HG03354 (cell line): ENCODE measurements at regions not wholly inside any gene's neighbourhood (a gene's known extent, or its start where the extent isn't known, plus 50 kb on each side); places are given as distances from the start of the nearest gene placed in this dataset.
"Not testable (repeated sequence)": the region's sequence is repeated elsewhere in the genome, so short reads cannot be mapped to it uniquely, and the experiment has no call there.

Experiments used
- ATAC-seq: cut with Tn5 transposase; IDR thresholded peaks from one replicate; pipeline ENCODE4 v1.9.1; 2021; ENCODE audit warnings: mild to moderate bottlenecking; ENCODE audit not compliant: unreplicated experiment, poor library complexity, severe bottlenecking

- ATAC-seq, result not testable (repeated sequence)
Observed at GRCh38 chr9:62798884-62799850, 1609.3 kb downstream of the SPATA31A7 start.

- ATAC-seq, result peak; percentile 21
Observed at GRCh38 chr9:62799851-62800371, 1610.1 kb downstream of the SPATA31A7 start.

- ATAC-seq, result peak; percentile 25
Observed at GRCh38 chr9:62800451-62801371, 1610.9 kb downstream of the SPATA31A7 start.

- not testable (repeated sequence) for ATAC-seq
Observed at GRCh38 chr9:62801372-62801811, 1611.6 kb downstream of the SPATA31A7 start.

- peak; percentile 99 for ATAC-seq
Observed at GRCh38 chr9:62801961-62802718, 1612.3 kb downstream of the SPATA31A7 start.

GRCh38 chr9:62802719-62803079 lies 1612.9 kb downstream of the SPATA31A7 start:
- not testable (repeated sequence) for ATAC-seq

GRCh38 chr9:62803099-62803498 lies 1613.3 kb downstream of the SPATA31A7 start:
- not testable (repeated sequence) for ATAC-seq

- not testable (repeated sequence) for ATAC-seq
Observed at GRCh38 chr9:62804314-62804713, 1614.5 kb downstream of the SPATA31A7 start.

GRCh38 chr9:62807424-62807823 lies 1617.6 kb downstream of the SPATA31A7 start:
- ATAC-seq, result not testable (repeated sequence)

- ATAC-seq, result not testable (repeated sequence)
Observed at GRCh38 chr9:62808081-62808480, 1618.2 kb downstream of the SPATA31A7 start.

- ATAC-seq, result not testable (repeated sequence)
Observed at GRCh38 chr9:62810318-62810717, 1620.5 kb downstream of the SPATA31A7 start.

GRCh38 chr9:62810811-62811315 lies 1621.0 kb downstream of the SPATA31A7 start:
- ATAC-seq, result not testable (repeated sequence)

GRCh38 chr9:62815436-62815835 lies 1625.6 kb downstream of the SPATA31A7 start:
- ATAC-seq, result not testable (repeated sequence)

- ATAC-seq, result not testable (repeated sequence)
Observed at GRCh38 chr9:62816331-62816730, 1626.5 kb downstream of the SPATA31A7 start.

- ATAC-seq, result not testable (repeated sequence)
Observed at GRCh38 chr9:62817214-62817613, 1627.4 kb downstream of the SPATA31A7 start.

GRCh38 chr9:62822185-62822584 lies 1632.3 kb downstream of the SPATA31A7 start:
- not testable (repeated sequence) for ATAC-seq

GRCh38 chr9:62827957-62828907 lies 1638.4 kb downstream of the SPATA31A7 start:
- not testable (repeated sequence) for ATAC-seq
